Upper lobe of left lung (tissue), 6 donors: ENCODE measurements at regions not wholly inside any gene's neighbourhood (a gene's known extent, or its start where the extent isn't known, plus 50 kb on each side); places are given as distances from the start of the nearest gene placed in this dataset.
"Not testable (repeated sequence)": the region's sequence is repeated elsewhere in the genome, so short reads cannot be mapped to it uniquely, and the experiment has no call there.

Experiments
- ATAC-seq, 2 donors: fragments of 200-7000 bp; cut with Tn5 transposase; one replicate each; pipeline ENCODE4 v1.9.1; 2022; ENCODE audit warnings: mild to moderate bottlenecking in 2 of 2, moderate library complexity in 2 of 2; ENCODE audit not compliant: low FRiP score in 2 of 2
- DNase-seq, 2 donors: peaks; one replicate each; pipeline ENCODE4 v3.0.0-alpha.2; 2019 to 2020
- H3K27ac ChIP-seq, 4 donors: fragments of 200-600 bp; sonication (generic); one replicate each; pipeline ENCODE4 v1.5.1; 2016 to 2019
- H3K27me3 ChIP-seq, 4 donors: fragments of 200-600 bp; sonication (generic); one replicate each; pipeline ENCODE4 v1.5.1; 2017 to 2019
- H3K36me3 ChIP-seq, 4 donors: fragments of 200-600 bp; sonication (generic); one replicate each; pipeline ENCODE4 v1.5.1; 2016 to 2019
- H3K4me1 ChIP-seq, 4 donors: fragments of 200-600 bp; sonication (generic); one replicate each; pipeline ENCODE4 v1.5.1; 2018 to 2019
- H3K4me3 ChIP-seq, 4 donors: fragments of 200-600 bp; sonication (generic); one replicate each; pipeline ENCODE4 v1.5.1; 2017 to 2019; ENCODE audit warnings: mild to moderate bottlenecking in 2 of 4, moderate library complexity in 1 of 4
- H3K9me3 ChIP-seq, 4 donors: fragments of 200-600 bp; sonication (generic); one replicate each; pipeline ENCODE4 v1.5.1; 2018 to 2019
- CTCF ChIP-seq, 6 experiments: fragments of 450-650 bp in 4 of 6; fragments of 200-600 bp in 2 of 6; sonication (generic) in 2 of 6; IDR thresholded peaks; one replicate each; pipeline ENCODE4 v1.5.1; 2016 to 2019; ENCODE audit warnings: antibody characterized with exemption in 6 of 6
- EP300 ChIP-seq, 4 donors: sonication (generic); formaldehyde crosslinking; IDR thresholded peaks; one replicate each; pipeline ENCODE4 v1.5.1; 2017; ENCODE audit warnings: antibody characterized with exemption in 4 of 4, control low read depth in 2 of 4
- POLR2A ChIP-seq, 4 donors: fragments of 450-650 bp; IDR thresholded peaks; one replicate each; pipeline ENCODE4 v1.5.1; 2016 to 2017; ENCODE audit warnings: antibody characterized with exemption in 4 of 4, mild to moderate bottlenecking in 2 of 4
- POLR2AphosphoS5 ChIP-seq, 2 donors: sonication (generic); formaldehyde crosslinking; IDR thresholded peaks; one replicate each; pipeline ENCODE4 v1.5.1; 2017; ENCODE audit warnings: antibody characterized with exemption in 2 of 2
- WGBS, 2 donors: methylation state at CpG; one replicate each; pipeline ENCODE4 v1.1.5; 2017 to 2018; 5-methylcytosine and 5-hydroxymethylcytosine counted together
- donor health status: DM: no; HTN: no; CAD: no; lungs with moderate emphysema.
- donor health status: DM: no; HTN: yes; CAD: no; lungs with severe emphysema.

- no peak for ATAC-seq
- no peak overlapping the region for H3K4me3 ChIP-seq
- H3K27me3 ChIP-seq = no peaks in the 10 kb centered on the region
- H3K9me3 ChIP-seq = no peaks in the 10 kb centered on the region
- TF ChIP-seq POLR2AphosphoS5 (IDR thresholded peaks at IDR 0.05) (no peak), POLR2A (IDR thresholded peaks at IDR 0.05) (no peak), CTCF (IDR thresholded peaks at IDR 0.05) (no peak), EP300 (IDR thresholded peaks at IDR 0.05) (no peak)
- H3K36me3 ChIP-seq = no peaks in the 10 kb centered on the region
- H3K27ac ChIP-seq = no peak overlapping the region
- H3K4me1 ChIP-seq = no peaks in the 10 kb centered on the region
- WGBS, 2 donors = 75 to 92% methylated on average over 6 of the region's 6 CpGs
- no peak for DNase-seq
These were observed 2521.1 kb downstream of the PCDH9 start for GRCh38 chr13:64709079-64709478.

- Histone ChIP-seq H3K4me3 (no peak overlapping the region), H3K27me3 (no peaks in the 10 kb centered on the region), H3K27ac (no peak overlapping the region), H3K4me1 (no peaks in the 10 kb centered on the region), H3K9me3 (no peaks in the 10 kb centered on the region), H3K36me3 (no peaks in the 10 kb centered on the region)
- no peak for DNase-seq
- WGBS, 2 donors = 79% methylated on average over 6 of the region's 6 CpGs
- ATAC-seq = no peak
- no peak for TF ChIP-seq POLR2AphosphoS5 (IDR thresholded peaks at IDR 0.05)
- TF ChIP-seq EP300 (IDR thresholded peaks at IDR 0.05) = no peak
- no peak for TF ChIP-seq CTCF (IDR thresholded peaks at IDR 0.05)
- no peak for TF ChIP-seq POLR2A (IDR thresholded peaks at IDR 0.05)
These were observed 2526.0 kb downstream of the PCDH9 start for GRCh38 chr13:64704121-64704649.

GRCh38 chr13:64697226-64697625 lies 2532.9 kb downstream of the PCDH9 start:
- H3K4me3 ChIP-seq = no peak overlapping the region
- ATAC-seq (no peak), DNase-seq (no peak)
- no peaks in the 10 kb centered on the region for H3K36me3 ChIP-seq
- no peaks in the 10 kb centered on the region for H3K4me1 ChIP-seq
- TF ChIP-seq POLR2A (IDR thresholded peaks at IDR 0.05) (no peak), EP300 (IDR thresholded peaks at IDR 0.05) (no peak), POLR2AphosphoS5 (IDR thresholded peaks at IDR 0.05) (no peak), CTCF (IDR thresholded peaks at IDR 0.05) (no peak)
- no peak overlapping the region for H3K27ac ChIP-seq
- no peaks in the 10 kb centered on the region for H3K9me3 ChIP-seq
- no peaks in the 10 kb centered on the region for H3K27me3 ChIP-seq
- WGBS, 2 donors = 52 to 70% methylated on average over 2 of the region's 2 CpGs

- no peak overlapping the region for H3K4me3 ChIP-seq
- H3K9me3 ChIP-seq = no peaks in the 10 kb centered on the region
- 87 to 90% methylated on average over 4 of the region's 4 CpGs for WGBS, 2 donors
- no peaks in the 10 kb centered on the region for H3K27me3 ChIP-seq
- H3K27ac ChIP-seq = no peak overlapping the region
- no peaks in the 10 kb centered on the region for H3K4me1 ChIP-seq
- no peak for DNase-seq
- TF ChIP-seq POLR2AphosphoS5 (IDR thresholded peaks at IDR 0.05) (no peak), EP300 (IDR thresholded peaks at IDR 0.05) (no peak), POLR2A (IDR thresholded peaks at IDR 0.05) (no peak), CTCF (IDR thresholded peaks at IDR 0.05) (no peak)
- H3K36me3 ChIP-seq = no peaks in the 10 kb centered on the region
- ATAC-seq = no peak
These were observed 2541.1 kb downstream of the PCDH9 start for GRCh38 chr13:64688893-64689677.

GRCh38 chr13:64686536-64686935 lies 2543.6 kb downstream of the PCDH9 start:
- DNase-seq, H3K36me3 ChIP-seq, ATAC-seq, H3K4me1 ChIP-seq, H3K27ac ChIP-seq, H3K4me3 ChIP-seq, H3K27me3 ChIP-seq, H3K9me3 ChIP-seq: not testable (repeated sequence)
- WGBS, 2 donors = 80 to 81% methylated on average over 4 of the region's 4 CpGs
